ENCODE measurements at regions not wholly inside any gene's neighbourhood (a gene's known extent, or its start where the extent isn't known, plus 50 kb on each side); places are given as distances from the start of the nearest gene placed in this dataset.

DNA sequence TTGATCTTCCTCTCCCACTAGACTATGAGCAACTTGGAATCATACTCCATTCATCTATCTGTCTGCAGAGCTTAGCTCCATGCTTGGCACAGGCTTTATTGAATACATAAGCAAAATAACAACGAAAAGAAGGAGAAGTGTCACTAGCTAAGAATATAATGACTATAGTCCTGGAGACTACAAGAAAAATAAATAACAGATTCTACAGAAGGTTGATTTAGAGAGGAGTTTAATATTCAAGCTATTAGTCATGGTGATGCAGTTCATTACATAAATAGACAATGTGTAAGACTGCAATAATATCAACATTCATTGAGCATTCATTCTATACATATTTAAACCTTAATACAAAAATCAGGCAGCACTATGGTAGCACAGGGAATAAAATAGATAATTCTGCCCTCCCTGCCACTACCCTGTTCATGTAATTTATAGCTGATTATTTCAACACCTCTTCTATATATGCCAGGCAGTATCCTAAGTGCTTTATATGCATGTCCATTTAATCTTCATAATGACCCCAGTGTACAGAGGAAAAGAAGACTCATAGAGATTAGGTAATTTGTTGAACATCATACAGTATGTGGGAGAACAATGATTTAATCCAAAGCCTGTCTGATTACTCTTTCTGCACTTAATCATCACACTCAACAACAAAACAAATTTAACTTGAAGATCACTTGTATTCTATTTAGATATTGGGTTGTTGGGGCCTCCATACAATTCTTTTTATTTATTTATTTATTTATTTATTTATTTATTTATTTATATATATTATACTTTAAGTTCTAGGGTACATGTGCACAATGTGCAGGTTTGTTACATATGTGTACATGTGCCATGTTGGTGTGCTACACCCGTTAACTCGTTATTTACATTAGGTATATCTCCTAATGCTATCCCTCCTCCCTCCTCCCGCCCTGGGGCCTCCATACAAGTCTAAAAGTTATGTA is 165.3 kb downstream of the RNF152 start:
- no peak for DNase-seq

DNA sequence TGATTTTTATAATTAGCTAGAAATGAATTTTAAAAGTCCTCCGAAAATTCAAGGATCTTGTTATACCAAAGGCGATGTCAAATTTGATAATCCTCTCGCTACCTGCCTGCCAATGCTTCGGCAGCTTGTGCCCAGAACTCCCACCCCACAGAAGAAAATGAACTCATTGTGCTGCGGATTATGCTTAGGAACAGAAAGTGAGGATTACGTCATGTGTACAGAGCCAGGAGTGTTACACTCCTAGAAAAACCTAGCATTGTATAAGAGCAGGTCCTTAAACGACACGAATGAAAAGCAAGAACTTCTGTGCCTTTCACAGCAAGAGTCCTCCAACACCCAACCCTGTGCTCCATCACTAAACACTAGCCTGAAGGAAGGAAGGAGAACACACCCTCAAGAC is 168.3 kb downstream of the RNF152 start:
- no peak for DNase-seq

DNA sequence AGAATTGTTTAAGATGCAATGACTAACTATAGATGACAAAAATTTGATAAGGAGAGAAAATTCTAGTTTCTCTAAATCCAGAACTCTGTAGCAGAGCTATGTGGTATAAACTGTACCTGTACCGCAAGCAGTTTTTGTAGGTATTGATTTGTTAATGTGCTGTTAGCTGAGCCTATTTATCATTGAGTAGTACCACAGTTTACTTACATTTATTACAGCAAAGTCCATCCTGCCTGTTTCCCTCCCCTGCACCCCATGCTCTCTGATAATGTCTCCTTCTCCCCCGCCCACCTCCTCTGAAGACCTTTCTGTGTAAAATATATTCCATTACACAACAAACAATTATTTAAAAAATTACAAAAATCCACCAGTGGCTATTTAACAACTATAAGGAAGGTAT is 170.6 kb downstream of the RNF152 start:
- no peak for DNase-seq

DNA sequence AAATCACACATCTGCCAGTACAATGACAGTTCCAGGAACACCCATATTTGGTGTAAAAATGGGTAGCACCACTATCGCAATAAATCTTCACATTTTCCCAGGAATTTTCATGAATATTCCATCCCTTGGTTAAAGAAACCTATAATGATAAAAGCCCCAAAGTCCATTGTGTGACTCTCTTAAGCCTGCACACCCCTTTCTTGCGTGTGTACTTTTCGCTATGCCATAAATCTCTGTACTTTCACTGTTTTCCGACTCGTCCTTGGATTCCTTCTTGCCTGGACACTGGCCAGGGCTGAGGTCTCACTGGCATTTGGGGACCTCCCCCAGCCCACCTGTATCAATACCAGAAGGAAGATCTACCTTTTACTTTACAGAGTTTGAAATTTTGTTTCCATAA is 172.3 kb downstream of the RNF152 start:
- no peak for DNase-seq

DNA sequence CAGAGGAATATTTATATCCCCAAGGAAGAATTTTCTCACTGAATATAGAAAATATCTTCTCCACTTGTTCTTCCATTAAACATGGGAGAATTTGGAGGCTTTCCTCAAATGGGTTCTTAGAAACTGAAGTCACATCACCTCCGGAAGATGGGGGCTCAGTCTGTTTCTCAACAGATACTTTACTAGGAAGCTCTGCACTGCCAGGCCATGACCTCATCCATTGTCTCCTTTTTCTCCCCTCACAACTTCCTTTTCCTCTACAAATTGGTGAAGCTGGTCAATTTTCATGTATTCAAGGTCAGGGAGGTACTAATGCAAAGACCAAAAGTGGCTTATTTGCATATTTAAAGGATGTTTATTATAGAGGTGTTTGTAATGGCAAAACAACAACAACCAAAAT is 173.1 kb downstream of the RNF152 start:
- no peak for DNase-seq

DNA sequence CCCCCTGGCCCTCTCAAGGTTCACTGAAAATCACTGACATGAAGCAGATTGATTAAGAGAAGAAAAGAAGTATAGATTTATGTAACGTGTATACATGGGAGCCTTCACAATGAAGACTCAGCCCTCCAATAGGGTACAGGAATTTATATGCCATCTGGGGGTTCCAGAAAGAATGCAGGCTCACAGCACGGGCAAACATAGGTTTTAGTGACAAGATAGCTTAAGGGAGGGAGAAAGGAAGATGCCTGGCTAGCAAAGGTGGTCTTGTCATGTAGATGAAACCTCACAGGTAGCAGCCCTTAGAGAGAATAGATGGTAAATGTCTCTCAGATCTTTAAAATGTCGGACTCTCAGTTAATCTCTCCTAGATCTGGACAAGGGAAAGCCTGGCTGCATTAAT is 173.9 kb downstream of the RNF152 start:
- DNase-seq: no peak

DNA sequence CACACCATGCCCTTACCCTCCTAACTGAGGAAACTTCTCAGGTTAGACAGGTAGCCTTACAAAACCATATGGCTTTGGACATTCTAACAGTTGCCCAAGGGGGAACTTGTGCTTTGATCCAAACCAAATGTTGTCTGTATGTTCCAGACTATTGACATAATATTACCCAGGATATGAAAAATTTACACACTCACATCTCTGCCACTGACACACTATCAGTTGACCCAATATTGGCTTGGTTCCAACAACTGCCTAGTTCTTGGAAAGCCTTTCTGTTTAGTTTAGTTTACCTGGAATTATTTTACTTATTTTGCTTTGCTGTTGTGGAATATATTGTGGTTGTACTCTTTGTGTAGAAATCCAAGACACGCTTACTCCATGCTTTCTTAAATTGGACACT is 178.4 kb downstream of the RNF152 start:
- no peak for DNase-seq

DNA sequence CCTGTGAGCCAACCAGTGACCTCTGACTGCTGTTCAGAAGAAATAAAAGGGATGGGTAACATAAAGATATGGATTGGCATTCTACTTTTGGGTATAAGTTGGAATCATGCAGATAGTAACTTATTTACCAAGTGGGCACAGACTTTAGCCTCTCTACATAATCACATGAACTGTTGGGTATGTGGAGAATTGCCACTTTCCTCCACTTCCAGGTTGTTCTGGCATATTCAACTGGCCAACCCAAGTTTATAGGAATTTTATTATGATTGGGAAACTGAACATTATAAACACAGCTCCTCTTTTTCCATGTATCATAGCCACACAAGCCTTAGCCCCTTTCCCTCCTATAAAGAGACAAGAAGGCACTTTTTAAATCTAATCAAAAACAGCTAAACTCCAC is 179.3 kb downstream of the RNF152 start:
- DNase-seq: no peak

DNA sequence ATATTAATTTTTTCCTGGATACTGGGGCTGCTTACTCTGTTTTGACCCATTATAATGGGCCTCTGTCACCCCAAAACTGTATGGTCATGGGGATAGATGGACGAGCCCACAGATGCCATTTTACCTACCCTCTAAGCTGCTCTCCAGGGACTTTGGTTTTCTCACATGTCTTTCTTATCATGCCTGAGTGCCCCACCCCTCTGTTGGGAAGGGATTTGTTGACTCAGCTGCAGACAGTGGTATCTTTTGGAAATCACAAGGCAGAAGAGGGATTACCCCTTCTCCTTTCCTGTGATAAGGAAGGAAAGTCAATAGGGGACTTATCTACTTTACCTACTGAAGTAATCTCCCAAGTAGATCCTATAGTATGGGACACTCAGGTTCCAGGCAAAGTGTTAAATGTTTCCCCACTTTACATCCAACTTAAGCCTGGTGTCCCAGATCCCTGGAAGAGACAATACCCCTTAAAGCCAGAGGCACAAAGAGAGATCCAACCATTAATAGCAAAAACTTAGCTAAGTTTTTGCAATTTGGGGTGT is 182.7 kb downstream of the RNF152 start:
- no peak for DNase-seq

DNA sequence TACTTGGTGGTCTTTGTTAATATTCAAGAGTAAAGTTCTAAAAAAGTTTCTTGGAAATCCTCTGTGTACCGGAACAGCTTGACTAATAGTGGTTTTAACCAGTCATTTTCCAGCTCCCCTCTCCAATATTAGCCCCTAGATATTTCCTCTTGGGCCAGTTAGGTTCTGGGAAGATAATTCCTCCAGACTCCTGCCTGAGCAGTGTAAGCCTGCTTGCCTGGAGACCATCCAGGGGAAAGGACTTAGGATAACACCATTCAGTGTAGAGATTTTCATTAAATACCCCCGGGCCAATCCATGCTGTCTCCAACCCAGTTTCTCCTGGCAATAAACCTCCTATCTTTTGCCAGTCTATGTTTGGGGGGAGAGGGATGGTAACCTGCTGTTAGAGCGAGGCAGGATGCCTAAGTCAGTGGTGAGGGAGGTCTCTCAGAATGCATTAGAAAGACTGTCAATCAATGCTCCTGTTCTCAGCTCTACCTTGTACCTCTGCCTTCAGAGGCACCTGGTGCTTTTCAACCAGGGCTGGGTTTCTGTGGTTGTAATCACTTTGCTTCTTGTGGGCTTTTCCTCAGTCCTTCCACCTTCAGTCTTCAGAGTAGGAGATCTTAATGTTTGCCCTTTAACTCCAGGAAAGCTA is 186.4 kb downstream of the RNF152 start:
- DNase-seq: no peak

DNA sequence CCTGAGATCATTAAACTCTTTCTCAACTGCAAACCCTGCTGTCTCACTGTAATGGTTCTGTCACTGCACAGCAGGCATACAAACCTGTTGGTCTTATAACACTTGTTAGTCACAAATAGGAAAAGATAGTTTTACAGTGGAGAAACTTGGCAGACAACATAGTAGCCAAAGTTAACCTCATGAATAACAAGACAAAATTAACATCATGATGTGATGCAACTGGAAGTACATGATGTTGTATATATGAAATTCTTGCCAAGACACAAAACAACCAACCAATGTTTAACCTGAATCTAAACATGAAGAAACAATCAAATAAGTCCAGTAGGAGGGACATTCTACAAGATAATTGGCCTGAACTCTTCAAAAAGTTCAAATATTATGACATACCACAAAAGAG is 189.3 kb downstream of the RNF152 start:
- no peak for DNase-seq

DNA sequence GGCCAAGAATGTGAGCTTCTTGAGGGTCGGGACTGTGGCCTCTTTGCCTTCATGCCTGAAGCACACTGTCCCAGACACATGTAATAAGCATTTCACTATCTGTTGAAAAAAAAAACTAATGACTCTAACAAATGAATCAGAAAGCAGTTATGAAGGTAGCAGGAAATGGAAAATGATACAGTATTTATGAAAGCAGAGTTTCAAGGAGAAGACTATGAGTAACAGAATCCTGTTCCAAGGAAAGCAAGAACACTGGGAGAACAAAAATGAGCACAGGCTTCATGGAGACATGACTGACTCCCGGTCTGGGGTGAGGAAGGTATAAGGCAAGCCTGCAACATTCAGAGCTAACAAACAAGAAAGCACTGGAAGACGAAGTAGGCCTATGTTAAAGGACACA is 190.8 kb downstream of the RNF152 start:
- DNase-seq: no peak

DNA sequence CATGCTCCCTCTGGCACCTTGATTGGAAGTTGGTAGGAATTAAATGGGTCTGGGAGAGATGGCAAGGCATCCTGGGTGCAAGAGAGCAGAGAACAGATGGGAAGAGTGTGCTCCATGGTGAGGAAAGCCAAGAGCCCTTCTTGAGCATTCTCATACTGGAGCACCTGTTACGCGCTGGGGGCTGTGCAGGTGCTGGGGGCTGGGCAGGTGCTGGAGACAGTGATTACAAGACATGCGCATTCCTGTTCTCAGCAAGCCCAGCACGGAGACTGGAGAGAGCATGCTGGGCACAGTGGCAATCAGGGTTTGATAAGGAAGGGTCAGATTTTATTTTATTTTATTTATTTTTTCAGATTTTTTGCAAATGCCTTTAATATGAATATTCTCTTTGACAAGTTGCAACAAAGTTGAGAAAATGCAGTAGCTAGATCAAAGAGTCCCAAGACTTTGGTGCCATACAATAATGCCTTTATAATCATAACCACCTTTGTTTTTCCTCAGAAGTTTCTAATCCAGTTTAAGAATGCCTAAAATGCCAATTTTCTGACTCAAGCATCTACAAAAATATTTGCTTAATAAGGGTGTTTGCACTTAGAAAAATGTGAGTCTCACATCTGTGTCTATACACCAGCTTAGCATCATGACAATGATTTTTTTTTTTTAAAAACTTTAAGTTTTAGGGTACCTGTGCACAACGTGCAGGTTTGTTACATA is 193.3 kb downstream of the RNF152 start:
- DNase-seq: no peak

DNA sequence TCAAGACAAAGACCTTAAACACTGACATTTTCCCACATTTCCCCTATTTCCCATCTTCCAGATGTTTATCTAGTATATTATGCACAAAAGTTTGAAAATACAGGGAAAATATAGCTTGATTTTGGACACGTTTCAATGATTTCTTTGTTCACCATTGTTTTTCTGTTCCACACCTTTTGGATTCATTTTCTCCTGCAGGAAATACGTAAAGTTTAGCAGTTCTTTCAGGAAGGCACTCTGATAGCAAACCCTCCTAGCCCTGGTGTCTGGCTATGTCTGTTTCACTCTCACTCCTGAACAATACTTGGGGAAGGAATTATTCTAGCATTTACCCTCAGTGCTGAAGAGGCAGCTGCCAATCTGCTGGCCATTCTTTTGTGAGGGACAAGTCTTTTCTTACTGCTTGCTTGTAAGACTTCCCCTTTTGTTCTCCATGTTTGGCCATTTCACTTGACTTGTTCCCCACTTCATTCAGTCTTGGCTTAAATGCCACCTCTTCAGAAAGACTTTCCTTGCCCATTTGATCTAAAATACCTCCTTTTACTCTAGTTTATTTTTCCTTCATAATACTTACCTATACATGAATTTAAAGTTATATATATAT is 195.4 kb downstream of the RNF152 start:
- no peak for DNase-seq

DNA sequence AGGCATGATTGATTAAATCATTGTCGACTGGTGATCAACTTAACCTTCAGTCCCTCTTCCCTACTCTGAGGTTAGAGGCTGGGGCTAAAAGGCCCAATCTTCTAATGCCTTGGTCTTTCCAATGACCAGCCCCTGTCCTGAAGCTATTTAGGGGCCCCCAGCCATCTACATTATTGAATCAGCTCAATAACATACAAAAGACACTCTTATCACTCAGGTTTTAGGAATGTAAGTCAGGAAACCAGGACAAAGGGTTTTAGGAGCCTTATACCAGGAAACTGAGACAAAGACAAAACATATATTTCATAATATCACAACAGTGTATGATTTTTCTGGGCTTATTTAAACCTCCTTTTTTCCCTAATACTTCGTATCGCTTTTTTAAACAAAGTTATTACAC is 198.6 kb downstream of the RNF152 start:
- DNase-seq: no peak

DNA sequence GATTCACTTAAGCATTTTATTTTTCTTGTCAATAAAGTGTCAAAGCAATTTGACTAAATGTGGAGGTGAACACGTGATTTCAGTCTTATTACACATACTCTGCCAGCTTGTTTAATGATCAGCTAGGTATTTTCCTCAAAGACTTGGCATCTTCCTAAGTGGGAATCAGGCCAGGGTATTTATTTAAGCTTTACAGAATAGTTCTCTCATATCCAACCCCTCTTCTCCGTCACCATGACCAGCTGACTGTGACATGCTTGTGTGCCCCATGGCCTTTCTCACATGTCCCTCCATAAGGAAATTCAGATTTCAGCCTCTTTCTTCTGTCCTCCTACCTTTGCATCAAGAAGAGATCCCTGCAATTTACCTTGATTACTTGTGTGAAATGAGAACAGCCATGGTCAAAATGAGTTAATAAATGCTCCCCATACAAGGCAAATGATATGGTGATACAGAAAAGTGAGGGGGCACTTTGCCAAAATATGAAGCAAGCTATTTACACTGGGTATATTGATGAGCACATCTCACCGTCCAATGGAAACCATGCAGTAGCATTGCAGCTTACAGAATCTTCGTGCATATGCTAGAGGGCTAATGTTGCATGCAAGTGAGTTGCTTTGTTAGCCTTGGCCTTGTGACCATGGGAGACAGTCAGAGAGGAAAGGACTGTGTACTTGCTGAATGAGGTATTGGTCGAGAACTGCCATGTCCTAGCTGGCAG is 202.2 kb downstream of the RNF152 start:
- no peak for DNase-seq

DNA sequence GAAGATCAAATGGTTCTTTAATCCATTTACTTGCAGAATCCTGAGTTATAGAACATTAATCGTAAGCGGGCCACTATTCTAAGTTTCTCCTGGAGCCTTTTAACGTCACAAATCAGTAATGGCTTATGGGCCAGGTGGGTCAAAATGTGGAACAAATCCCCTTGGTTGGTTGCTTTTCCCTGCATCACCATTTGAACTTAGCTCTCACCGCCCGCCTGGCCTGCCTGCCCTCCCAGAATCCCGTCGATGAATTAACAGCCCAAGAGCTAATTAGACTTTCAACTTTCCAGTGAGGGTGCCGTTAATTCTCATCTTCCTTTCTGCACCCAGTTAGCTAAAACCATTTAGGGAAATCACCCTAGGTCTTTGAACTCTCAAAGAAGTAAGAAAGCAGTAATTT is 205.5 kb downstream of the RNF152 start:
- DNase-seq: no peak

DNA sequence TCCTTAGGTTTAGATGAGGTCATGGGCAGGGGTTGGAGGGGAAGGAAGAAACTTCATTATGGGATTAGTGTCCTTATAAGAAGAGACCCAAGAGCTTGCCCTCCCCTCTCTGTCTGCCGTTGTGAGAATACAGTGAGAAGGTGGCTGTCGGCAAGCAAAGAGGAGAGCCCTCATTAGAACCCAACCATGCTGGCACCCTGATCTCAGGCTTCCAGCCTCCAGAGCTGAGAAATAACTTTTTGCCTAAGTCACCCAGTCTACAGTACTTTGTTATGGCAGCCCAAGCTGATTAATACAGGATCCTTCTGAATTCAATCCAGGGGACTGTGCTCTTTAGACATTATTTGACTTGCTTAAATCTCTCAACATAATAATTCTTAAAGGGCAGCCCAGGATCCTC is 209.0 kb downstream of the RNF152 start:
- no peak for DNase-seq

DNA sequence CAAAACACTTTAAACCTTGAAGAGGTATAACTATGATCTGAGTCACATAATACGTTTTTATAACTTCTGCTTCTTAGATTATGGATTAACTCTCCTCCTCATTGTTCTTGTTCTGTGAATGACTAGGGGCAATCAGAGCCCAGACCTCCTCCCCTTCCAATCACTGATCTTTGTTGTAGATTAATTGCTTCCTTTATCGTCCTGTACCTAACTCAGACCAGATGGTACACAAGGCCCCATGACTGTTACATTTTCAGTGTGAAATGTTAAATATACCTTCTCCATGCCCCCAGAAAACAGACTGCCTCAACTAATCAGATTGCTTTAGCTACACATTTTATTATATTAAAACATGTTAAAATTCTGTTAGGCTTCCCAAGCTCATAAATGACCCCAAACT is 211.7 kb downstream of the RNF152 start:
- no peak for DNase-seq

DNA sequence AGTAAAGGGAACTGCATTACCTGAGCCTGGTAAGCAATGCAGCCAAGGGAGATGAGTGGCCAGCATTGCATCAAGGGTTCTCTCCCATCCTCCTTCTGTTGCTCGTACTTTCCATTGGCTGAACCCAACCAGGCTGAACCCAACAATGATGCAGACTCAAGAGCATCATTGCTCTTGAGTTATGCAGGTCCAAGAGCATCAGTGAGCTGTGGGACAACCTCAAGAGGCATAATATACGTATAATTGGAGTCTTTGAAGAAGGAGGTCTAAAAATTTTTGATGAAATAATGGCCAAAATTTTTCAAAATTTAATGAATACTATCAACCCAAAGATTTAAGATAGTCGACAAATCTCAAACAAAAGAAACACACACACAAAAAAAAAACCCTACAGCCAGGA is 213.0 kb downstream of the RNF152 start:
- no peak for DNase-seq

DNA sequence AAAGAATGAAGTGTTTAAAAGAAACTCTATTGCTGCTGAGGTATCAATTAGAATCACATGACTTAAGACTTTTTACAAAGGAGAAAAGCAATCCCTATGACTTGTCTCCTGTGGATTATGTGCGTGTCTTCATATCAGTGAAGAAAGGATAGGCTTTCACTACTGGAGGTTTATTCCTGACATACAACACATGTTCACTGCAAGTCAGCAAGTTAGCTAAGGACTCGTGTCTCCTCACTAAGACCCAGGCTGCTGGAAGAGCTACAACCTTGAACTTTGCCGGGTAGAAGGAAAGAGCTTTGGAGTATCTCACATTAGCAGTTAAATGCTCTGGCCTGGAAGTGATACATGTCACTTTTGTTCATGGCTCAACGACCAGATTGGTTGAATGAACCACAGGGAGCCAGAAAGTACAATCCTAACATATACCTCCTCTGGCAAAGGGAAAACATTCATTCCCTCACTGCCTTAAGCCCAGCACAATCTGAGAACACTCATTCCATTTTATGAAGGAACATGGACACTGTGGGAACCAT is 215.3 kb downstream of the RNF152 start:
- DNase-seq: no peak

DNA sequence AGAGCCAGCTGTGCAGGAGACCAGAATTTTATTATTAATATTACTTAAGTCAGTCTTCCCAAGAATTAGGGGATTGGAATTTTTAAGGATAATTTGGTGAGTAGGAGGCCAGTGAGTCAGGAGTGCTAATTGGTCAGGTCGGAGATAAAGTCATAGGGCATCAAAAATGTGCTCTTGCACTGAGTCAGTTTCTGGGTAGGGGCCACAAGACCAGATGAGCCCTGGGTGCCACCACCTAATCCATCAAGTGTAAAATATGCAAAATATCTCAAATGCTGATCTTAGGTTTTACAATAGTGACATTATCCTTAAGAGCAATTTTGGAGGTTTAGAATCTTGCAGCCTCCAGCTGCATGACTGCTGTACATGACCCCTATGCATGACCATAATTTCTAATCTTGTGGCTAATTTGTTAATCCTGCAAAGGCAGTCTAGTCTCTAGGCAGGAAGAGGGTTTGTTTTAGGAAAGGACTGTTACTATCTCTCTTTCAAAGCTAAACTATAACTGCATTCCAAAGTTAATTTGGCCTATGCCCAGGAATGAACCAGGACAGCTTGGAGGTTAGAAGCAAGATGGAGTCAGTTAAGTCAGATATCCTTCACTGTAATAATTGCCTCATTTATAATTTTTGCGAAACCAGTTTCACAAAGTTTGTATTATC is 215.9 kb downstream of the RNF152 start:
- no peak for DNase-seq
